ENCODE measurements at regions not wholly inside any gene's neighbourhood (a gene's known extent, or its start where the extent isn't known, plus 50 kb on each side); places are given as distances from the start of the nearest gene placed in this dataset.
"Not testable (repeated sequence)": the region's sequence is repeated elsewhere in the genome, so short reads cannot be mapped to it uniquely, and the experiment has no call there.

GRCh38 chr5:125251703-125252102 lies 505.3 kb upstream of the ZNF608 start:
- no peak for DNase-seq (ENCODE audit: low spot score)

DNA sequence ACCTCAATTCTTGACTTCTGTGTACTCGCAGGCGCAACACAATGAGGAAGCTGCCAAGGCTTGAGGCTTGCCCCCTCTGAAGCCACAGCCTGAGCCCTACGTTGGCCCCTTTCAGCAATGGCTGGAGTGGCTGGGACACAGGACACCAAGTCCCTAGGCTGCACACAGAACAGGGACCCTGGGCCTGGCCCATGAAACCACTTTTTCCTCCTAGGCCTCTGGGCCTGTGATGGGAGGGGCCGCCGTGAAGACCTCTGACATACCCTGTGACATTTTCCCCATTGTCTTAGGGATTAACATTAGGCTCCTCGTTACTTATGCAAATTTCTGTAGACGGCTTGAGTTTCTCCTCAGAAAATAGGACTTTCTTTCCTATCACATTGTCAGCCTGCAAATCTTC lies 507.2 kb upstream of the ZNF608 start:
- DNase-seq (ENCODE audit: low spot score) = not testable (repeated sequence)

DNA sequence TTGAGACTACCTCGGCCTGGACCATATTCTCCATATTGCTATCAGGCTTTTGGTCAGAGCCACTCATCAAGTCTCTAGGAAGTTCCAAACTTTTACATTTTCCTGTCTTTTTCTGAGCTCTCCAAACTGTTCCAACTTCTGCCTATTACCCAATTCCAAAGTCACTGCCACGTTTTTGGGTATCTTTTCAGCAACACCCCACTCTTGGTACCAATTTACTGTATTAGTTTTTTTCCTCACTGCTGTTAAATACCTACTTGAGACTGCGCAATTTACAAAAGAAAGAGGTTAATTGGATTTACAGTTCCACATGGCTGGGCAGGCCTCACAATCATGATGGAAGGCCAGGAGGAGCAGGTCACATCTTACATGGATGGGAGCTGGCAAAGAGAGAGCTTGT lies 507.8 kb upstream of the ZNF608 start:
- DNase-seq (ENCODE audit: low spot score) = no peak

DNA sequence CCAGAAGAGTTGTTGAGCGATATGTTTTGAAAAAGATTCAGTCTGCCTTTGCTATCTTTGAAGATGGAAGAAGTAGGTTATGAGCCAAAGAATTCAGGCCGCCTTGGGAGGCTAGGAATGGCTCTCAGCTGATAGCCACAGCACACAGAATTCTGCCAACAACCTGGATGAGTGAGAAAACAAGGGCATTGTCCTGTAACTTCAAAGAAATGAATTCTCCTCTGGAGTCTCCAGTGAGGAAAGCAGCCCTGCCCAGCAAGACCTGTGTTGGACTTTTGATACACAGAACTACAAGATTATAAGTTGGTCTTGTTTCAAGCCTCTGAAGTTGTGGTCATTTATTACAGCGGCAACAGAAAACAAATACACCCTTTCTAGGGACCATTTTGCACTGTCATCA lies 509.9 kb upstream of the ZNF608 start:
- no peak for DNase-seq (ENCODE audit: low spot score)

- no peak for DNase-seq (ENCODE audit: low spot score)
Observed at GRCh38 chr5:125257057-125257972, 510.9 kb upstream of the ZNF608 start.

DNA sequence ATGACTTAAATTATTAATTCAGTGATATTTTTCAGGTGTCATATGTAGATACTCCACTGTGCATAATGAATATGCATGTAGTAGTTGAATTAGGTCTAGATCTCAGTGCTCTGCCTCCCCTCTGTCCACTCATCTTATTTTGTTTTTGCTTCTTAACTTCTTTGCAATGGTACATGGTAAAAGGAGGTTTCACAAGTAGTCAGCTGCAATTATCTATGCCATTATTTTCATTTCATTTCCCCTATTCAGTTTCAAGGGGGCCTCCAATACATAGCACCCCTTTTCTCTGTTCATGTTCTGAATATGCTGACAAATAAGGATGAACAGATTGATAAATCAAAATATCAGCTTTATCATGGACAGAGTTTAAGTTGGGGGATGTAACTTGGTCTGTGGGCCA lies 511.6 kb upstream of the ZNF608 start:
- DNase-seq (ENCODE audit: low spot score) = no peak

GRCh38 chr5:125258615-125259014 lies 512.2 kb upstream of the ZNF608 start:
- no peak for DNase-seq (ENCODE audit: low spot score)

- no peak for DNase-seq (ENCODE audit: low spot score)
Observed at GRCh38 chr5:125261505-125262250, 515.2 kb upstream of the ZNF608 start.

- DNase-seq (ENCODE audit: low spot score) = no peak
Observed at GRCh38 chr5:125262782-125263181, 516.3 kb upstream of the ZNF608 start.

- DNase-seq (ENCODE audit: low spot score) = no peak
Observed at GRCh38 chr5:125263356-125263755, 516.9 kb upstream of the ZNF608 start.

DNA sequence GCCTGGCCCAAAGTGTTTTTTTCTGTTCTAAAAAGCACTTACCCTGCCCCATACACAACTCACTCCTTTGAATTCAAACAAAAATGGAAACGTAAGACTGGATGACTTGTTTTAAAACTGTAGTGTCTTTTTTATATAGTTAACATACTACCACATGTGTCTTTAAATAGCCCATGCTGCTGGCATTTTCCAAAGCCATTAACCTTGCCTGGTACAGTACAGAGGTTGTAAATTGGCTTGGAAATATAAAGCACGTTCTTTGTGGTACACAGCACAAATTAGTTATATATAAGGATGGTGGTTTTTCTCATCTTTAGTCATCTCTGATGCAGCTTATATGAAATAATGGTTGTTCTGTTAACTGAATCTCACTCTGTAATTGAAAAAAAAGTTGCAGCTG lies 519.7 kb upstream of the ZNF608 start:
- DNase-seq (ENCODE audit: low spot score) = no peak

DNA sequence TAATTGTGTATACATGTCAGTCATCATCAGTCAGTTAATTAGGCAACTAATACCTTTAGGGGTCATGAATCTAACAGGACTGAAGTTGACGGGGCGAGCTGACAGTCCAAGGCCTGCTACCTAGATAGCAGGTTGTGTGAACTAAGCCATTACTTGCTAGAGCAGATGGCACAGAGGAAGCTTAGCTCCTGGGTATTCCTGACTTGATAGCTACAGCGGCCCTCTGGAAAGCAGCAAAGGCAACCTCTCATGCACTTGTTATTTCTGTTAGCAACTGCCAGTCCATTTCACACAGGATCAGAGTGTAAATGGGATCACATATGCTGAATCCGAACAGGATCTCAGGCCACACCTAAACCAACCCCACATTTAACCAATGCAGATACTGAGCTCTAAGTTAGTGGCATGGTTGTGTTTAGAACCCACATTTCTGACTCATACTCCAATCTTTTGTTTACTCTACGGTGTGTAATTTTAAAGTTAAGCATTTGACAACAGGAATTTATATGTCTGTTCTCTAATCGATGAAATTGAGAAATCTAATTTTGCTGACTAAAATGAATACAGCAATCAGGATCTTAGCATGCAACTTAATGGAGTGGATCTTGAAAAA lies 521.3 kb upstream of the ZNF608 start:
- DNase-seq (ENCODE audit: low spot score) = no peak

DNA sequence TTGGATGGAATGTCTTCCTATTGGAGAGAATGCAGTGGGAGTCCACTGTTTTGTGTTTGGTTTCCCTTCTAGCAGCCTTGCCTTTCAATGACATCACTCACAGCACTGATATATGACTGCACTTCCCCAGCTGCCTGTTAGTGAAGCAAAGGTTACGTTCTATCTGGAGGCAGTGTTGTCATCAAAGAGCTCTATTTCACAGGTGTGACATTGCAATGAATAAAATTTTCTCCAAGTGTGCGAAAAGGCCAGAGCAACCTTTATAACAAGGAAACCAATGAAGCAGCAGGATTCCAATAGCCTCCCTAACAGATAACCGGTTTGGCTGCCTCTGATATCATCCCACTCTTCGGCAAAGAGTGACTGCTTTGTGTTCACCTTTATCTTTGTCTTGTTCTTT lies 523.5 kb upstream of the ZNF608 start:
- no peak for DNase-seq (ENCODE audit: low spot score)

DNA sequence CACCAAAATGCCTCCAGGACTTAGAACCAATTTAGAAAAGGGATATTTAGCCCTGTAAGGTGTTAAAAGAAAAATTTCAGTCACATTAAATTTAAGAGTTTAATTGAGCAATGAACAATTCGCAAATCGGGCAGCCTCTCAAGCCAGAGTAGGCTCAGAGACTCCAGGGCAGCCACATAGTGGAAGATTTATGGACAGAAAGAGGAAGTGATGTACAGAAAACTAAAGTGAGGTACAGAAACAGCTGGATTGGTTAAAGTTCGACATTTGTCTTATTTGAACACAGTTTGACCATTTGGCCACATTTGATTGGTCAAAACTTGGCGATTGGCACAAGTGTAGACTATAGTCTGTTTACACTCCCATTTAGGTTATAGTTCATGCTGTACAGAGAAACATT lies 525.9 kb upstream of the ZNF608 start:
- DNase-seq (ENCODE audit: low spot score) = no peak

DNA sequence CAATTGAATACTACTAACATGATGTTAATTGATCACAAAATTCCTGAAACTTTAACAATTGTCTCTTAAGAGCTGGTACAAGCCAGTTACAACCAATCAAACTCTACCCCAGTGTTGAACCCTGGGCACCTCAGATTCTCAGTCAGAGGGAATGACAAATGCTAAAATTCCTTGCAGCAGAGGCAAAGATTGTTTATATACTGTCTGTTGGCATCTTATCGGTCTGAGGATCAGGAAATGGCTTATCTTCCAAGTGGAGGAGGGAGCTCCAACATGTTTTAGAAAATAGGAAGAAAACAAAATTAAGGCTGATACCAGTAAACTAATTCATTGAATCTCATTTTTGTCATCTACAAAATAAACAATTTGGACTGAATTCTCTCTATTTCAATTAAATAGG lies 527.8 kb upstream of the ZNF608 start:
- no peak for DNase-seq (ENCODE audit: low spot score)

DNA sequence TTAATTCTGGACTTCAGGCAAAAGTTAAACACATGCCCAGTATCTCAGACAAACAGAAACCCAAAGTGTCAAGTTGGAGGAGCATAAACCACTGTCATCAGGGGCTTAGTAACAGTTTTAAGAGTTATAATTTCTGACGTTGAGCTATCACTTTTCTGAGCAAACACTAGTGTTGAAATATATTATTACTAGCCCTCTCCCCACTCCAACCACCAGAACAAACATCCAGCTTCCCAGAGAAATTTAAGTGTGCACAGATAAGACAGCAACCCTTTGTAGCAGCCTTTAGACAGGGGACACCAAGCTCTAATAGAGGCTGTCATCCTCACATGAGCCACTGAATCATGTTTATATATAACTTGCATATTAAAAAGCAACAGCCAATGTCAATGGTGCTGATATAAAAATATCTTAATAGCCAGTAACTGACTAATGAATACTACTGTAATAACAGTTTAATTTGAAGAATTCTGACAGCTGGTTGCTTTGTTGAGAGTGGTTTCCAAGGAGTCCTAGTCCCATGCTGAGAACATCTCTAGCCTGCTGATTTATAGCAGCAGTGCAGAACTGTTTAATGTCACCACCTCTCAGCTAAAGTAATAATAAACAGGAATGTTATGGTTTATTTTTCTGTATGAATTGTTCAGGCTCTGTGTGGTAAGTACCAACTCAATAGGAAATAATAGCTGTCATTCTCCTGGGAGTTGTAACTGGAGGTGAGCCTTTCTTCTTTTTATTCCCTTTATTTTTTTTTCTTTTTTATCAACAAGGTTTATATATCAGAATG lies 528.7 kb upstream of the ZNF608 start:
- DNase-seq (ENCODE audit: low spot score) = no peak

GRCh38 chr5:125275725-125276090 lies 529.3 kb upstream of the ZNF608 start:
- DNase-seq (ENCODE audit: low spot score) = no peak

GRCh38 chr5:125276096-125276495 lies 529.7 kb upstream of the ZNF608 start:
- DNase-seq (ENCODE audit: low spot score) = no peak

DNA sequence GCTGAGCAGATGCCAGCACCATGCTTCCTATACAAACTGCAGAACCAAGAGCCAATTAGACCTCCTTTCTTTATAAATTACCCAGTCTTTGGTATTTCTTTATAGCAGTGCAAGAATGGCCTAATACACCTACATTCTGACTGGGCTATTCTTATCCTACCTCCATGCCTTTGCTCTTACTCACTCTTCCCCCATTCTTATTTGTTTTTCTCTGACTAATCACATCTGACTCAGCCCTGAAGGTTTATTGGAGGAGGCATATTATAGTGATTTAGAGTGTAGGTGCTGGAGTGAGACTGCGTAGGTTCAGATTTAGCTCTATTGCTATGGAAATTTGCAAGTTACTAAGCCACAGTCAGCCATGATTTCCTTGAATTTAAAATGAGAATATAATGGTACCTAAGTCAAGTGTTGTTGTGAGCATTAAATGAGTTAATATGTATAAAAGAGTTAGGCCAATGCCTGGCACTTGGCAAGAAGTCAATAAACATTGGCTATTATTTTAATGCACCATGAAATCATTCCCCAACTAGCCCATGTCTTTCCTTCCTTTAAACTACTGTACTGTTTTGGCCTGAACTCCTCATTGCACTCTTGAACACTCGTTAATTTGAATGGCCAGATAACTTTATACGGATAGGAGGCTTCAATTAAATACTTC lies 531.2 kb upstream of the ZNF608 start:
- peak; percentile 75 for DNase-seq (ENCODE audit: low spot score)

- no peak for DNase-seq (ENCODE audit: low spot score)
Observed at GRCh38 chr5:125278711-125279110, 532.3 kb upstream of the ZNF608 start.

GRCh38 chr5:125281667-125282066 lies 535.2 kb upstream of the ZNF608 start:
- DNase-seq (ENCODE audit: low spot score) = no peak

- no peak for DNase-seq (ENCODE audit: low spot score)
Observed at GRCh38 chr5:125283372-125283771, 536.9 kb upstream of the ZNF608 start.
